Heart left ventricle (tissue), 13 donors: ENCODE measurements at regions not wholly inside any gene's neighbourhood (a gene's known extent, or its start where the extent isn't known, plus 50 kb on each side); places are given as distances from the start of the nearest gene placed in this dataset.

Experiments used
- CTCF ChIP-seq, 12 donors: fragments of 200-600 bp; sonication (generic) in 4 of 12; IDR thresholded peaks; one replicate each; pipeline versions ENCODE4 v1.5.0 to v1.8.0; 2018 to 2022; ENCODE audit warnings: antibody characterized with exemption in 12 of 12, mild to moderate bottlenecking in 5 of 12
- POLR2A ChIP-seq, 2 donors: fragments of 450-650 bp; IDR thresholded peaks; one replicate each; pipeline ENCODE4 v1.6.1; 2017; ENCODE audit warnings: antibody characterized with exemption in 2 of 2, mild to moderate bottlenecking in 2 of 2, moderate library complexity in 2 of 2
- donor health status: ischemic (EF 13 %, LVEDD 7.1; RV severe dilation, severe dysfunction).
- donor health status: DM: no; HTN: yes; CAD: no.
- donor health status: DM: no; HTN: no; CAD: no.
- donor health status: ischemic (EF 25% LVEDD 6.9; RV normal size, moderate dysfunction).
- donor health status: ischemic (EF 25% LVEDD 5.7; RV mildly dilated, moderate dysfunction).
- donor health status: ischemic (EF 35%, LVEDD 5.7; RV mildly dilated, moderate dysfunction).
- donor health status: nonischemic (EF 11% LVEDD 7.7; RV severe dilation, severe dysfunction).
- donor health status: DM: yes; HTN: yes; CAD: no.
- donor health status: PGD.
- donor health status: ischemic (EF 29% LVEDD 5.4; RV normal size, mild dysfunction).
- donor health status: nonischemic (EF 23%, LVEDD 6.1; RV moderate dilation, normal function).

- TF ChIP-seq CTCF (IDR thresholded peaks at IDR 0.05) (no peak), POLR2A (IDR thresholded peaks at IDR 0.05) (no peak)
These were observed 482.8 kb upstream of the KLF4 start for GRCh38 chr9:107972346-107972745.
